ENCODE measurements at regions not wholly inside any gene's neighbourhood (a gene's known extent, or its start where the extent isn't known, plus 50 kb on each side); places are given as distances from the start of the nearest gene placed in this dataset.

GRCh38 chr13:39998166-39998565 lies 342.7 kb downstream of the COG6 start:
- H3K4me3 ChIP-seq (ENCODE audit: low read depth, low read length): no peak overlapping the region
- no peak for DNase-seq (ENCODE audit: low read depth)
- TF ChIP-seq CTCF (conservative IDR thresholded peaks at IDR 0.05; ENCODE audit: low read depth, low read length): no peak

GRCh38 chr13:40002016-40002415 lies 346.6 kb downstream of the COG6 start:
- DNase-seq (ENCODE audit: low read depth): no peak
- no peak for TF ChIP-seq CTCF (conservative IDR thresholded peaks at IDR 0.05; ENCODE audit: low read depth, low read length)
- no peak overlapping the region for H3K4me3 ChIP-seq (ENCODE audit: low read depth, low read length)

- H3K4me3 ChIP-seq (ENCODE audit: low read depth, low read length): no peak overlapping the region
- peak; percentile 34 for DNase-seq (ENCODE audit: low read depth)
- no peak for TF ChIP-seq CTCF (conservative IDR thresholded peaks at IDR 0.05; ENCODE audit: low read depth, low read length)
Observed at GRCh38 chr13:40013554-40013953, 358.1 kb downstream of the COG6 start.

GRCh38 chr13:40016953-40017660 lies 361.6 kb downstream of the COG6 start:
- no peak for DNase-seq (ENCODE audit: low read depth)
- no peak overlapping the region for H3K4me3 ChIP-seq (ENCODE audit: low read depth, low read length)
- TF ChIP-seq CTCF (conservative IDR thresholded peaks at IDR 0.05; ENCODE audit: low read depth, low read length): no peak

GRCh38 chr13:40017662-40018262 lies 362.3 kb downstream of the COG6 start:
- H3K4me3 ChIP-seq (ENCODE audit: low read depth, low read length): no peak overlapping the region
- TF ChIP-seq CTCF (conservative IDR thresholded peaks at IDR 0.05; ENCODE audit: low read depth, low read length): no peak
- no peak for DNase-seq (ENCODE audit: low read depth)

GRCh38 chr13:40023595-40024203 lies 368.2 kb downstream of the COG6 start:
- no peak for DNase-seq (ENCODE audit: low read depth)
- TF ChIP-seq CTCF (conservative IDR thresholded peaks at IDR 0.05; ENCODE audit: low read depth, low read length): no peak
- H3K4me3 ChIP-seq (ENCODE audit: low read depth, low read length): no peak overlapping the region

All from choroid plexus epithelial cell (primary cell).